ENCODE measurements at regions not wholly inside any gene's neighbourhood (a gene's known extent, or its start where the extent isn't known, plus 50 kb on each side); places are given as distances from the start of the nearest gene placed in this dataset.

- TF ChIP-seq EZH2 (IDR thresholded peaks at IDR 0.05; ENCODE audit: insufficient read depth, poor library complexity, severe bottlenecking): no peak
- no peak for TF ChIP-seq EZH2phosphoT487 (IDR thresholded peaks at IDR 0.05; ENCODE audit: insufficient read depth, low read depth)
Measured at GRCh38 chr14:84877061-84877460, 652.9 kb upstream of the FLRT2 start.
